HEK293T (cell line): ENCODE measurements at regions not wholly inside any gene's neighbourhood (a gene's known extent, or its start where the extent isn't known, plus 50 kb on each side); places are given as distances from the start of the nearest gene placed in this dataset.
"Not testable (repeated sequence)": the region's sequence is repeated elsewhere in the genome, so short reads cannot be mapped to it uniquely, and the experiment has no call there.

ENCODE experiments used
- BHLHE40 ChIP-seq: fragments of 450-650 bp; IDR thresholded peaks from 2 replicates; pipeline ENCODE4 v1.6.1; 2016; ENCODE audit warnings: mild to moderate bottlenecking, moderate library complexity, borderline replicate concordance
- ELF4 ChIP-seq: fragments of 450-650 bp; IDR thresholded peaks from 2 replicates; pipeline ENCODE4 v1.6.1; 2017; ENCODE audit warnings: antibody characterized with exemption
- FOXK2 ChIP-seq: fragments of 450-650 bp; IDR thresholded peaks from 2 replicates; pipeline ENCODE4 v1.6.1; 2016; ENCODE audit warnings: mild to moderate bottlenecking
- FOXM1 ChIP-seq: fragments of 450-650 bp; IDR thresholded peaks from 2 replicates; pipeline ENCODE4 v1.6.1; 2017; ENCODE audit warnings: mild to moderate bottlenecking, borderline replicate concordance
- L3MBTL2 ChIP-seq: fragments of 450-650 bp; conservative IDR thresholded peaks from 2 replicates; pipeline ENCODE4 v1.6.1; 2016; ENCODE audit warnings: mild to moderate bottlenecking
- NFRKB ChIP-seq: fragments of 450-650 bp; IDR thresholded peaks from 2 replicates; pipeline ENCODE4 v1.6.1; 2016; ENCODE audit warnings: mild to moderate bottlenecking, moderate library complexity
- PKNOX1 ChIP-seq: fragments of 450-650 bp; IDR thresholded peaks from 2 replicates; pipeline ENCODE4 v1.6.1; 2016
- SP1 ChIP-seq: fragments of 450-650 bp; IDR thresholded peaks from 2 replicates; pipeline ENCODE4 v1.6.1; 2017
- SUZ12 ChIP-seq: fragments of 450-650 bp; IDR thresholded peaks from 2 replicates; pipeline ENCODE4 v1.6.1; 2016; ENCODE audit warnings: mild to moderate bottlenecking
- TARDBP ChIP-seq: fragments of 450-650 bp; IDR thresholded peaks from 2 replicates; pipeline ENCODE4 v1.6.1; 2016
- ZNF384 ChIP-seq: fragments of 450-650 bp; IDR thresholded peaks from 2 replicates; pipeline ENCODE4 v1.6.1; 2016

- not testable (repeated sequence) for TF ChIP-seq NFRKB, ELF4, FOXK2, SUZ12, SP1, PKNOX1, FOXM1, TARDBP, L3MBTL2, BHLHE40
- 0 out of 2 replicates have a peak, but pooled peaks have one; percentile 12 for TF ChIP-seq ZNF384
These were observed 63.4 kb upstream of the VGLL4 start for GRCh38 chr3:11707084-11707483.
